Stomach smooth muscle (tissue), 2 donors: ENCODE measurements at regions not wholly inside any gene's neighbourhood (a gene's known extent, or its start where the extent isn't known, plus 50 kb on each side); places are given as distances from the start of the nearest gene placed in this dataset.
"Not testable (repeated sequence)": the region's sequence is repeated elsewhere in the genome, so short reads cannot be mapped to it uniquely, and the experiment has no call there.

ENCODE experiments used
- H3K27ac ChIP-seq: one replicate; pipeline ENCODE4 v1.7.0; 2013; ENCODE audit warnings: mild to moderate bottlenecking, low read length, inconsistent platforms
- H3K27me3 ChIP-seq, 2 donors: one replicate each; pipeline ENCODE4 v1.7.0; 2013; ENCODE audit warnings: low read length in 2 of 2; ENCODE audit not compliant: insufficient read depth in 2 of 2, control insufficient read depth in 1 of 2
- H3K36me3 ChIP-seq, 2 donors: one replicate each; pipeline ENCODE4 v1.7.0; 2013; ENCODE audit warnings: low read length in 2 of 2; ENCODE audit not compliant: control insufficient read depth in 2 of 2, insufficient read depth in 2 of 2
- H3K4me1 ChIP-seq: one replicate; pipeline ENCODE4 v1.7.0; 2013; ENCODE audit warnings: low read length; ENCODE audit not compliant: control insufficient read depth, insufficient read depth
- H3K4me3 ChIP-seq, 2 donors: one replicate each; pipeline ENCODE4 v1.7.0; 2013; ENCODE audit warnings: low read length in 2 of 2
- H3K9ac ChIP-seq, 2 donors: one replicate each; pipeline ENCODE4 v1.7.0; 2013; ENCODE audit warnings: low read length in 2 of 2, mild to moderate bottlenecking in 1 of 2
- H3K9me3 ChIP-seq, 2 donors: one replicate each; pipeline ENCODE4 v1.7.0; 2013; ENCODE audit warnings: low read length in 2 of 2; ENCODE audit not compliant: control insufficient read depth in 2 of 2
- donor health status: healthy.
- donor health status: Pancreatic carcinoma.

DNA sequence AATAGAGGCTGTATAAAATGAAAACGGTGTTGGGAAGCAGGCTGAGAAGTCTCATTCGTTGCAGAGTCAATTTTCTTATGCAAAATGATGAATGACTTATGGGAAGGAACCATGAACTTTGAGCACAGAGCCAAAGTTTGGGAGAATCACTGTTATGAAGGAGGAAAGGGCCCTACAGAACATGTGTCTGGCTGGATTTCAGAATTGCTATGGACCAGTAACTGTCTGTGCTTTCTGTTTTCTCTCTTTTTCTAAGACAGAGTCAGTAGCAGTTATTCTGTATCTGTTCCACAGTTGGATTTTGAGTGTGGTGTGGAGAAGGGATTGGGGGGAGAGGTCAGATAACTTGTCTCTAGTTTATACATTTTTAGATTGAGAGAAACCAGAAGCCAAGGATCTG is 265.0 kb upstream of the HS3ST1 start:
- H3K4me1 ChIP-seq, result no peaks in the 10 kb centered on the region
- no peaks in the 10 kb centered on the region for H3K36me3 ChIP-seq
- H3K4me3 ChIP-seq, result no peak overlapping the region
- H3K27ac ChIP-seq, result no peak overlapping the region
- H3K9me3 ChIP-seq, result peaks cover 0 to 6% of the 10 kb centered on the region in 2 donors
- no peaks in the 10 kb centered on the region for H3K27me3 ChIP-seq
- no peak overlapping the region for H3K9ac ChIP-seq

- H3K9me3 ChIP-seq, result peaks cover 0 to 6% of the 10 kb centered on the region in 2 donors
- H3K4me1 ChIP-seq, result no peaks in the 10 kb centered on the region
- no peak overlapping the region for H3K27ac ChIP-seq
- no peak overlapping the region for H3K9ac ChIP-seq
- H3K4me3 ChIP-seq, result no peak overlapping the region
- no peaks in the 10 kb centered on the region for H3K36me3 ChIP-seq
- no peaks in the 10 kb centered on the region for H3K27me3 ChIP-seq
Measured at GRCh38 chr4:11691236-11691635, 262.5 kb upstream of the HS3ST1 start.

DNA sequence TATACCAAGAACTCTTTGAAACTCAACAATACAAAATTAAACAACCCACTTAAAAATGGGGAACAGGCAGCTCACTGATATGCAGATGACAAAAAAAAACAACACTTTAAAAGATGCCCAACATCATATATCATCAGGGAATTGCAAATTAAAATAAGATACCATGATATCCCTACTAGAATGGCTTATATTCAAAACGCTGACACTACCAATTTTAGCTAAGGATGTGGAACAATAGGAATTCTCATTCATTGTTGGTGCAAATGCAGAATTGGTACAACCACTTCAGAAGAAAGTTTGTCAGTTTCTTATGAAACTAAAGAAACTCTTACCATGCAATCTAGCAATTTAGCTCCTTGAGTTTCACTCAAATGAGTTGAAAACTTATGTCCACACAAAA is 259.0 kb upstream of the HS3ST1 start:
- H3K9ac ChIP-seq, result no peak overlapping the region
- H3K27me3 ChIP-seq, result no peaks in the 10 kb centered on the region
- H3K4me3 ChIP-seq, result no peak overlapping the region
- H3K27ac ChIP-seq, result no peak overlapping the region
- no peaks in the 10 kb centered on the region for H3K9me3 ChIP-seq
- no peaks in the 10 kb centered on the region for H3K36me3 ChIP-seq
- H3K4me1 ChIP-seq, result no peaks in the 10 kb centered on the region

DNA sequence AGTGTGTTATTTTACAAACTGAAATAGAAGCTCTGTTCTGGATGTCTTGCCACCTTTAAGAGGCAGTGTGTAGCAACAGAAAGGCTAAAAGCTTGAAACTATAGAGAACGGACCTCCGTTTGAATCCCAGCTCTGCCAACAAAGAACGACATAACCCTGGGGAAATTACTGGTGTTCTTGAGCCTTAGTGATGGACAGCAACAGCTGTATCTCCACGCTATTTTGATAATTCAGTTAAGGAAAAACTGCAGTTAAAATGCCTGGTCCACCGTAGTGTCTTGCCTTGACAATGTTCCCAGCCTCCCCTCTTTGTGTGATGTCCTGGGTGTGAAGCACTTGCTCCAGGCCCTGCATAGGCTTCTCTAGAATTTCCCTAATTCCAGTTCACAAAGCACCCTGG is 256.8 kb upstream of the HS3ST1 start:
- Histone ChIP-seq H3K9me3 (no peaks in the 10 kb centered on the region), H3K36me3 (no peaks in the 10 kb centered on the region), H3K4me3 (no peak overlapping the region), H3K4me1 (no peaks in the 10 kb centered on the region), H3K27me3 (no peaks in the 10 kb centered on the region), H3K9ac (no peak overlapping the region), H3K27ac (no peak overlapping the region)

DNA sequence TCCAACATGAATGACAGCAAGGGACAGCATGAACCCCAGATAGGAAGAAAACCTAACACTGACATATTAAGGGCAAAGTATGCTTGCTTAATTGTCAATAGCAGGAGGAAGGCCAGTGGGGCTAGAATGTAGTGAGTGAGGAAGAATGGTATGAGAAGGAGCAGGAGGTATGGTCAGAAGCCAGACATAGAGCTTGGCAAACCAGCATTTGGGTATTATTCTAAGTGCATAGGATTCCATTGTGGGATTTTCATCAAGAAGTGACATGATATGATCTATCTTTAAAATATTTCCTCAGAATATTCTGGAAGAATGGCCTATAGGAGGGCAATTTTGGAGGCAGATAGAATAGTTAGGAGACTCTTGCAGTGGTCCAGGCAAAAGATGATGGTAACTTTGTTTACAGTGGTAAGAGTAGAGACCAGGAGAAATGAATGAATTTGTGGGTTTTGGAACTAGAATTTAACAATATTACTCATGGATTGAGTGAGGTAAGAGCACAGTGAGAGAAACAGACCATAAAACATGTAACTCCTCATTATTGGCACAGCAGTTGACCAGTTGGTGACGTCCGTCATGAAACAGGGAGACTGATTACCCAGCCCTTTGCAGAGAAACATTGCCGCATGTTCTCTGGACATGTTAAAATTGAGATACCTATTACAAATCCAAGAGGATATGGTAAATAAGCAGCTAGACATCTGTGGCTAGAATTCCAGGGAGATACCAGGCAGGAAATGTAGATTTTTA is 246.5 kb upstream of the HS3ST1 start:
- Histone ChIP-seq H3K27me3 (no peaks in the 10 kb centered on the region), H3K9ac (no peak overlapping the region), H3K4me3 (no peak overlapping the region), H3K27ac (no peak overlapping the region), H3K36me3 (no peaks in the 10 kb centered on the region), H3K9me3 (no peaks in the 10 kb centered on the region), H3K4me1 (no peaks in the 10 kb centered on the region)

GRCh38 chr4:11670304-11670703 is 241.6 kb upstream of the HS3ST1 start:
- Histone ChIP-seq H3K27ac (no peak overlapping the region), H3K9me3 (no peaks in the 10 kb centered on the region), H3K9ac (no peak overlapping the region), H3K27me3 (no peaks in the 10 kb centered on the region), H3K36me3 (no peaks in the 10 kb centered on the region), H3K4me1 (no peaks in the 10 kb centered on the region), H3K4me3 (no peak overlapping the region)

GRCh38 chr4:11669156-11669555 is 240.5 kb upstream of the HS3ST1 start:
- no peaks in the 10 kb centered on the region for H3K4me1 ChIP-seq
- no peaks in the 10 kb centered on the region for H3K36me3 ChIP-seq
- no peaks in the 10 kb centered on the region for H3K9me3 ChIP-seq
- H3K27ac ChIP-seq, result no peak overlapping the region
- H3K9ac ChIP-seq, result no peak overlapping the region
- no peak overlapping the region for H3K4me3 ChIP-seq
- no peaks in the 10 kb centered on the region for H3K27me3 ChIP-seq

GRCh38 chr4:11663114-11663513 is 234.4 kb upstream of the HS3ST1 start:
- Histone ChIP-seq H3K4me3 (no peak overlapping the region), H3K27me3 (no peaks in the 10 kb centered on the region), H3K9me3 (no peaks in the 10 kb centered on the region), H3K27ac (no peak overlapping the region), H3K4me1 (no peaks in the 10 kb centered on the region), H3K9ac (no peak overlapping the region), H3K36me3 (no peaks in the 10 kb centered on the region)

DNA sequence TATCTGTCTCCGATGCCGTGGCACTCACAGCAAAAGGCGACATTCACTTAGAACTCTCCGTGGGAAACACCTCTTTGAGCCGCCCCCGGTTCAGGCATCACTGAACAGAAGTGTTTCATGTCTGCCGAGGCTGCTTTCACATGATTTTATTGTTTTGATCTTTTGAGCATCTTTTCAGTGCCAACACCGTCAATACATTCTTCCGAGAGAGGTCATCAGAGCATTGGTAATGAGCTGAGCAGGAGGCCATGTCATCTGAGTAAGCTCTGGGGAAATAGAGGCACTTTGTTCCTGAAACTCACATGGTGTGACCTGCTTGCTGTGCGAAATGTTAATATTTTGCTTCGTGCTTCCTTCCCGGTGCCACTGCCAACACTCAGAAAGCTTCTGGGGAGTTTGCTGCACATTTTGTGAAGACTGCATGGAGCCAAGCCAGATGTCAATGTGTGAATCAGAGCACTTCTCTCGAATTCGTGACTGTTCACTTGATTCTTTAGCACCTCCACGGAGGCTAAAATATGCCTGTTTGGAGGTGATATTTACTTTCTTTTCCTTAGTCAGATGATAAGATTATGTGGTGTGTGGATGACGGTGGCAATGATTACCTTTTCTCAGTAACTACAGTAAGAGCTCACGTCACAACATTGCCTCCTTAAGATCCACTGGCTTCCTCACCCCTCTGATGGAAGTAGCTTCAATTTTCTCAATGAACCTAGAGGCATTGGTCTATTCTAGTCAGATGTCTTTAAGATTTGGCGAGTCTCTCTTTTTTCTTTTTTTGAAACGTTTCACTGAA is 222.3 kb upstream of the HS3ST1 start:
- Histone ChIP-seq H3K27me3 (no peaks in the 10 kb centered on the region), H3K4me3 (no peak overlapping the region), H3K27ac (no peak overlapping the region), H3K36me3 (no peaks in the 10 kb centered on the region), H3K9ac (no peak overlapping the region), H3K4me1 (no peaks in the 10 kb centered on the region), H3K9me3 (no peaks in the 10 kb centered on the region)

DNA sequence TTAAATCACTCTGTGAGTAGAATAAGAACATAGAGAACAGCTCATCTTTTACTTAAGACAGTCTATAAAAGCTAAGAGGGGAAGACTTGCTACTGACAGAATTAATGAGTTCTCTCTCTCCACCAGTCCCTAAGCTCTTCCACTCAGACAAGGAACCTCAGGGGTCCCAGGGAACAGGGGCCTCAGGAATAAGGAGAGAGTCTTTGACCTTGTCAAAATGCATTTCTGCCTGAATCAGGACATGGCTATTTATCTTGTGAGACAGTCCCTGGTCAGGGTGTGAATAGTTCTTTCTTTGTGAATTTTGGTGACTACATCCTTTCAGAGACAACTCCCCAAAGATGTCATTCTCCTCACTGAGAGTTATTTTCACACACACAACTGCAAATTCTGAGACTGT is 218.7 kb upstream of the HS3ST1 start:
- Histone ChIP-seq H3K4me1 (no peaks in the 10 kb centered on the region), H3K27ac (no peak overlapping the region), H3K9me3 (no peaks in the 10 kb centered on the region), H3K9ac (no peak overlapping the region), H3K4me3 (no peak overlapping the region), H3K36me3 (no peaks in the 10 kb centered on the region), H3K27me3 (no peaks in the 10 kb centered on the region)

- H3K4me3 ChIP-seq, H3K36me3 ChIP-seq, H3K27me3 ChIP-seq, H3K9me3 ChIP-seq, H3K9ac ChIP-seq, H3K27ac ChIP-seq, H3K4me1 ChIP-seq: not testable (repeated sequence)
Measured at GRCh38 chr4:11643081-11643480, 214.4 kb upstream of the HS3ST1 start.
